T-helper 1 cell treated with Interleukin-12 subunit alpha and Interleukin-12 subunit beta and Interleukin-4 antibody, amounts not matched to agents 30 μg/mL and 1 μg/mL, for 36 hours (primary cell): ENCODE measurements at regions not wholly inside any gene's neighbourhood (a gene's known extent, or its start where the extent isn't known, plus 50 kb on each side); places are given as distances from the start of the nearest gene placed in this dataset.

Source experiments
- H3K27ac Mint-ChIP-seq: one replicate; pipeline ENCODE4 v1.8.0; 2021; ENCODE audit warnings: mild to moderate bottlenecking, mixed read lengths
- H3K27me3 Mint-ChIP-seq: one replicate; pipeline ENCODE4 v1.8.0; 2021; ENCODE audit warnings: low read depth, mixed read lengths
- H3K36me3 Mint-ChIP-seq: one replicate; pipeline ENCODE4 v1.8.0; 2021; ENCODE audit warnings: low read depth, mixed read lengths
- H3K4me1 Mint-ChIP-seq: one replicate; pipeline ENCODE4 v1.8.0; 2021; ENCODE audit warnings: low read depth, mixed read lengths
- H3K4me3 Mint-ChIP-seq: one replicate; pipeline ENCODE4 v1.8.0; 2021; ENCODE audit warnings: mild to moderate bottlenecking, moderate library complexity, mixed read lengths
- H3K9me3 Mint-ChIP-seq: one replicate; pipeline ENCODE4 v1.8.0; 2021; ENCODE audit warnings: mixed read lengths

- Mint-ChIP-seq H3K4me3 (no peak overlapping the region), H3K4me1 (no peaks in the 10 kb centered on the region)
These were observed 379.1 kb upstream of the MKI67 start for GRCh38 chr10:128505346-128505745.

GRCh38 chr10:128506423-128506822 is 380.2 kb upstream of the MKI67 start:
- no peaks in the 10 kb centered on the region for H3K4me1 Mint-ChIP-seq
- H3K27me3 Mint-ChIP-seq = no peaks in the 10 kb centered on the region
- H3K36me3 Mint-ChIP-seq = no peaks in the 10 kb centered on the region
- H3K27ac Mint-ChIP-seq = no peak overlapping the region
- no peaks in the 10 kb centered on the region for H3K9me3 Mint-ChIP-seq
- no peak overlapping the region for H3K4me3 Mint-ChIP-seq

More at GRCh38 chr10:128505346-128505745, 379.1 kb upstream of the MKI67 start:
- Mint-ChIP-seq H3K27me3 (no peaks in the 10 kb centered on the region), H3K36me3 (no peaks in the 10 kb centered on the region), H3K9me3 (no peaks in the 10 kb centered on the region), H3K27ac (no peak overlapping the region)

GRCh38 chr10:128507066-128507465 is 380.8 kb upstream of the MKI67 start:
- no peaks in the 10 kb centered on the region for H3K36me3 Mint-ChIP-seq
- H3K4me3 Mint-ChIP-seq = no peak overlapping the region
- no peak overlapping the region for H3K27ac Mint-ChIP-seq
- H3K27me3 Mint-ChIP-seq = no peaks in the 10 kb centered on the region
- H3K4me1 Mint-ChIP-seq = no peaks in the 10 kb centered on the region
- H3K9me3 Mint-ChIP-seq = no peaks in the 10 kb centered on the region

GRCh38 chr10:128511284-128511683 is 385.1 kb upstream of the MKI67 start:
- Mint-ChIP-seq H3K27me3 (no peaks in the 10 kb centered on the region), H3K27ac (no peak overlapping the region), H3K9me3 (no peaks in the 10 kb centered on the region), H3K4me3 (no peak overlapping the region), H3K4me1 (no peaks in the 10 kb centered on the region), H3K36me3 (no peaks in the 10 kb centered on the region)

GRCh38 chr10:128512767-128513166 is 386.5 kb upstream of the MKI67 start:
- no peaks in the 10 kb centered on the region for H3K4me1 Mint-ChIP-seq
- H3K27me3 Mint-ChIP-seq = no peaks in the 10 kb centered on the region
- H3K4me3 Mint-ChIP-seq = no peak overlapping the region
- H3K27ac Mint-ChIP-seq = no peak overlapping the region
- no peaks in the 10 kb centered on the region for H3K36me3 Mint-ChIP-seq
- H3K9me3 Mint-ChIP-seq = no peaks in the 10 kb centered on the region

- Mint-ChIP-seq H3K27ac (no peak overlapping the region), H3K36me3 (no peaks in the 10 kb centered on the region), H3K4me3 (no peak overlapping the region), H3K27me3 (no peaks in the 10 kb centered on the region), H3K9me3 (no peaks in the 10 kb centered on the region), H3K4me1 (no peaks in the 10 kb centered on the region)
These were observed 388.3 kb upstream of the MKI67 start for GRCh38 chr10:128514536-128514935.

GRCh38 chr10:128516180-128516579 is 390.0 kb upstream of the MKI67 start:
- Mint-ChIP-seq H3K9me3 (no peaks in the 10 kb centered on the region), H3K27me3 (no peaks in the 10 kb centered on the region), H3K4me1 (no peaks in the 10 kb centered on the region), H3K4me3 (no peak overlapping the region), H3K27ac (no peak overlapping the region), H3K36me3 (no peaks in the 10 kb centered on the region)

GRCh38 chr10:128517167-128517566 is 390.9 kb upstream of the MKI67 start:
- Mint-ChIP-seq H3K27me3 (no peaks in the 10 kb centered on the region), H3K4me1 (no peaks in the 10 kb centered on the region), H3K9me3 (no peaks in the 10 kb centered on the region), H3K27ac (no peak overlapping the region), H3K4me3 (no peak overlapping the region), H3K36me3 (no peaks in the 10 kb centered on the region)

GRCh38 chr10:128518000-128518399 is 391.8 kb upstream of the MKI67 start:
- no peak overlapping the region for H3K27ac Mint-ChIP-seq
- H3K27me3 Mint-ChIP-seq = no peaks in the 10 kb centered on the region
- no peak overlapping the region for H3K4me3 Mint-ChIP-seq
- no peaks in the 10 kb centered on the region for H3K4me1 Mint-ChIP-seq
- no peaks in the 10 kb centered on the region for H3K36me3 Mint-ChIP-seq
- H3K9me3 Mint-ChIP-seq = no peaks in the 10 kb centered on the region

GRCh38 chr10:128519581-128519980 is 393.4 kb upstream of the MKI67 start:
- no peaks in the 10 kb centered on the region for H3K27me3 Mint-ChIP-seq
- no peaks in the 10 kb centered on the region for H3K9me3 Mint-ChIP-seq
- H3K4me1 Mint-ChIP-seq = no peaks in the 10 kb centered on the region
- H3K4me3 Mint-ChIP-seq = no peak overlapping the region
- H3K27ac Mint-ChIP-seq = no peak overlapping the region
- no peaks in the 10 kb centered on the region for H3K36me3 Mint-ChIP-seq

- Mint-ChIP-seq H3K4me1 (no peaks in the 10 kb centered on the region), H3K9me3 (no peaks in the 10 kb centered on the region), H3K27me3 (no peaks in the 10 kb centered on the region), H3K4me3 (no peak overlapping the region), H3K27ac (no peak overlapping the region), H3K36me3 (no peaks in the 10 kb centered on the region)
These were observed 394.1 kb upstream of the MKI67 start for GRCh38 chr10:128520211-128520815.

GRCh38 chr10:128522551-128523308 is 396.5 kb upstream of the MKI67 start:
- no peaks in the 10 kb centered on the region for H3K4me1 Mint-ChIP-seq
- H3K36me3 Mint-ChIP-seq = no peaks in the 10 kb centered on the region
- H3K27ac Mint-ChIP-seq = no peak overlapping the region
- H3K4me3 Mint-ChIP-seq = no peak overlapping the region
- H3K27me3 Mint-ChIP-seq = no peaks in the 10 kb centered on the region
- no peaks in the 10 kb centered on the region for H3K9me3 Mint-ChIP-seq

- Mint-ChIP-seq H3K4me3 (no peak overlapping the region), H3K9me3 (no peaks in the 10 kb centered on the region), H3K27me3 (no peaks in the 10 kb centered on the region), H3K4me1 (no peaks in the 10 kb centered on the region), H3K27ac (no peak overlapping the region), H3K36me3 (no peaks in the 10 kb centered on the region)
These were observed 399.2 kb upstream of the MKI67 start for GRCh38 chr10:128525444-128525843.

- Mint-ChIP-seq H3K4me1 (no peaks in the 10 kb centered on the region), H3K4me3 (no peak overlapping the region), H3K27ac (no peak overlapping the region), H3K36me3 (no peaks in the 10 kb centered on the region), H3K27me3 (no peaks in the 10 kb centered on the region), H3K9me3 (no peaks in the 10 kb centered on the region)
These were observed 399.7 kb upstream of the MKI67 start for GRCh38 chr10:128525936-128526335.

- Mint-ChIP-seq H3K4me3 (no peak overlapping the region), H3K27ac (no peak overlapping the region), H3K36me3 (no peaks in the 10 kb centered on the region), H3K9me3 (no peaks in the 10 kb centered on the region), H3K27me3 (no peaks in the 10 kb centered on the region), H3K4me1 (no peaks in the 10 kb centered on the region)
These were observed 400.7 kb upstream of the MKI67 start for GRCh38 chr10:128526791-128527375.
